ENCODE measurements at regions not wholly inside any gene's neighbourhood (a gene's known extent, or its start where the extent isn't known, plus 50 kb on each side); places are given as distances from the start of the nearest gene placed in this dataset.
"Not testable (repeated sequence)": the region's sequence is repeated elsewhere in the genome, so short reads cannot be mapped to it uniquely, and the experiment has no call there.

DNA sequence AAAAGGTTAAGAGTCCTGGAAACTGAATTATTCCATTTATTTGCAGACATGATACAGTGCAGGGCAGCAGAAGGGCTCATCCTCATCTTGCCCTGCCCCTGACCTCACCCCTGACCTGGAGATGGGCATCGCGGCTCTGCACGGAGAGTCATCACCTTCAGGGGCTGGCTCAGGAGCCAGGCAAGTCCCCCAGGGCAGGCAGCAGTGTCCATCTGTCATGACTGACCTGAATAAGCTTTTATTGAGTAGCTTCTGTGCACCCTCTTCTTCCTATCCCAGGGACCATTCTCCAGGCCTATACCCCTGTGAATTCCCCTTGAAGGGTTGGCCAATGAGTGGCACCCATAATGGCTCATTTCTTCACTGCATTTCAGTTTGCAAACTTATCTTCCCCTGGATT lies 484.2 kb downstream of the ZNF536 start:
- FAIRE-seq: no peak

DNA sequence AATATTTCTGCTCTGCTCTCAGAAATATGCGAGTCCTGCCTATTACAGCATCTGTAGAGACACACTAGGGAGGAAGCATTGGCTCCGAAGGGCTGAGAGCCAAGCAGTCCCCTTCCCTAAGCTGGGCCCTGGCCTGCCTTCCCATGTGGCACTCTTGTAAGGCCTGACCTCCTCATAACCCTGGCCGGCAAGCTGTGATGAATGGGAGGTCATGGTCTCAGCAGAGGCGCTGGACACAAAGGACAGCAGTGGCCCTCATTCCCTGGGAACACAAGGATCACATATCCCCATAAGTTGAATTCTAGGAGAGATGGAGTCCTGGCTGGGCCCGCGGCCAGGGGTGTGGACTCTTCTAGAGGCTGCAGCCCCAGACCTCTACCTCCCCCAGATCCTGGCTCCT lies 483.3 kb downstream of the ZNF536 start:
- FAIRE-seq: no peak

DNA sequence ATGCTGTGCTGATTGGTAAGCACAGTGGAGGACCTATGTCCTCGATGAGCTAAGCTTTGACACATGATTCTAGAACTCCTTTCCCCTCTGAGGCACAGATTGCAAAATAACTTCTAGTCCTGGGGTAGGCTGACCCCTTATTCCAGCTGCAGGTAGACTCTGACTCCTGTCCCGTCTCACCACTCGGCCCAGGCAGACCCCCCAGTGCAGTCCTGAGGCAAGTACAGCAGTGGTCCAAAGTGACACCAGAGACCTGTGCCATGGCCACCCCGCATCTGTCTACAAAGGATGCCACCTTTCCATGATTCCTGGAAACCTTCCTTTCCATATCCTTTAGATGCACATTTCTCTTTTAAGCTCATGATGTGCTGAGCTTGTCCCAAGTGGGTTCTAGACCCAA lies 482.5 kb downstream of the ZNF536 start:
- FAIRE-seq: no peak

DNA sequence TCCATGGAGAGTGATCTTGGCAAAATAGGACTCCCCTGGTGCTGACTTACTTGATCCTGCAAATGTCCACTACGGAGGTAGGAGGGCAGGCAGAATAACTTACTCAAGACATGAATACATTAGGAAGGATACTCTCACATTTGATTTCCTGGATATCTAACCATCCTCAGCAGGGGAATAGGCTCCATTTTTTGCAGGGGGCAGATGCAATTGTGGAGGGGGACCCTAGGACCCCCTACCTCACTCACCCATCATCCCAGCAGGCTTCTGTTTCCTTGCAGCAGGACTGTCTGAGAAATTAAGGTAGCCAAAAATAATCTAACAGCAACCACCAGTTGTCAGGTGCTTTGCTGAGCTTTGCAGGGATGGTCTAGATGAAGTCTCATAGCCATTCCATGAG lies 482.0 kb downstream of the ZNF536 start:
- FAIRE-seq: no peak

DNA sequence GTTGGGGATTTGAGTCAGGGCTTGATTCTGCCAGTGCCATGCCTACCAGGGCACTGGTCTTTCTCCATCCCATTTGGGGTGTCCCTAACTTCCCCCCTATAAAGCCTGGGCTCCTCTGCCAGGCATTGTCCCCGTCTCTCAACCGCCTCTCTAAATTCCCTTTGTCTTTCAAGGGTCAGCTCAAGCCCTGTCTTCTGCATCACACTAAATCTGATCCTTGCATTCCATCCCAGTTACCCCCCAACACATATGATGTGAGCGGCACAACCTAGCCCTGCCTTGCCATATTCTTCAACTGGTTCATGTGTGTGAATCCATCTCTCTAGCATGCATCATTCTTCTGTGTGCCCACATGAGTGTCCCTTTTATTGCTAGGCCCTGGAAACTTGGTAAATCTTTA lies 480.9 kb downstream of the ZNF536 start:
- FAIRE-seq: no peak

DNA sequence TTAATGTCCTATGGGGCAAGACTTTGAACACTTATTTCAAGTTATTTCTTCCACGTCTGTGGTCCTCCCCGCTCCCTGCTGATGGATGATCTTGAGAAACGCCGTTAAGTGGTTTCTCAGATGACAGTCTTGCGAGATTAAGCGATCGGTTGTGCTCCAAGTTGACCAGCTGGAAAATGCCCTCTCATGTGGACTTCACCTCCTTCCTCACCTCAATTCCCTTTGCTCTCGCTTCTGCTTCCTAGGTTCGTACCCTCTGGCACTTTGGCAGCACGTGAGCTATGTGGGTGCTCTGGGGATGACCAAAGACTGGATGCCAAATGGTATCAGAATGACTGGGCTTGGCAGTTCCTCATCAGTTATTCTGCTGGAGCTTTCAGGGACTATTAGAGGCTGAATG lies 480.0 kb downstream of the ZNF536 start:
- FAIRE-seq: no peak

DNA sequence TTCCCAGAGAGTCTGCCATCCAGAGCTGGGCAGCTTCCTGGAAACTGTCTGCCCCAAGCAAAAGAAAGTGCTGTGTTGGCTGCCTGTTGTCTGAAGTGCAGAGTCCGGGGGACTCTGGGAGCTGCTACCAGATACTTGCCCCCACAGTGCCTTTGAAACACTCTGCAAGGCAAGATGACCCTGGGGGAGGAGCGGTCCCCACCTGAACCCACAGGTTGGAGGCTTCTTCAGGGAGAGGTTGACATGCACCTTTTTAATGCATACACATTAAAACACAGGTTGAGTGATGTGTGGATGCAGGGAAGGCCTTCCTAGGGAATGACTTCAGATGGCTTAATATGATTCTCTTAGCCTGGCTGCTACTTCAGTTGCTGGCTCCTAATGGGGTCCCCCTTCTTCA lies 479.5 kb downstream of the ZNF536 start:
- FAIRE-seq: no peak

DNA sequence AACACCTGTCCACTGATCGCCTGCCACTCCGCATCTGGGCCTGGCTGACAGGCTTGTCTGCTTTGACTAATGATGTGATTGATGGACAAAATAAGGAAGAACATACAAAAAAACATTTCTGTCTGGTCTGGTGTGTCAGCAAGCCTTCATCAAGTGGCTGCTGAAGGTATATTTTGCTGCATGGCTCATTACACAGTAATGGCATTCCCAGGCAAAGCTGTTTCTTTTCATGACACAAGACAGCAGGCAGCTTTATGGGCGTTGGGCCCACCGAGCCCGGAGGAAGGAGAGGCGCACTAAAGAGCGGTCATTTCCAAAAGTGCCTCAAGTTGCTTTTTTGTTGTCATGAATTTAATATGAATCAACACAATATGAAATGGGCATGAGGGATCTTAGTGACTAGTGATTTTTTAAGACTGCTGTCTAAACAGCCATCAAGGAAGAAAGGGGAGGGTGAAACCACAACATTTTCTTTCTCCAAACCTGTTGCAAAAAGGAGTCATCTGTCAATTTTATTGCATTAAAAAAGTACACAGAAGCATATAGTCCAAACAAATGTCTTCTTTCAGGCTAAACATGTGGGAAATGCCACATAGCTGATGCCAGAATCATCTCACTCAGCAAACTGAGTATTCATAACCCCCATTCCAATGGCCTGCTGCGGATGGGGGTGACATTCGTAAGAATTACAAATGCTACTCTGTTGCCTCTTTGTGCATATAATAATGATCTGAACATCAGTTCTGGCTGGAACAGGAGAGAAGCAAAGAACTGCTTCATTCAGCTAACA lies 476.6 kb downstream of the ZNF536 start:
- FAIRE-seq: no peak

DNA sequence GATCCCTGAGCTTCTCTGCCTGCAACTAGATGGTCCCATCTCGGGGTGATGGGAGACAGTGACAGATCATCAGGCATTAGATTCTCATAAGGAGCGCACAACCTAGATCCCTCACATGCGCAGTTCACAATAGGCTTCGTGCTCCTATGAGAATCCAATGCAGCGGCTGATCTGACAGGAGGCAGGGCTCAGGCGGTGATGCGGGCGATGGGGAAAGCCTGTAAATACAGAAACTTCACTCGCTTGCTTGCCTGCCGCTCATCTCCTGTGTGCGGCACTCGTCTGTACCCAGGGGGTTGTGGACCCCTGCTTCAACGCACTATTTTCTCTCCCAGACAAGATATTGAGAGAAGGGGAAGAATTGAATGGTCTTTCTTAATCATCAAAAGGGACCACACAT lies 473.9 kb downstream of the ZNF536 start:
- FAIRE-seq: no peak

DNA sequence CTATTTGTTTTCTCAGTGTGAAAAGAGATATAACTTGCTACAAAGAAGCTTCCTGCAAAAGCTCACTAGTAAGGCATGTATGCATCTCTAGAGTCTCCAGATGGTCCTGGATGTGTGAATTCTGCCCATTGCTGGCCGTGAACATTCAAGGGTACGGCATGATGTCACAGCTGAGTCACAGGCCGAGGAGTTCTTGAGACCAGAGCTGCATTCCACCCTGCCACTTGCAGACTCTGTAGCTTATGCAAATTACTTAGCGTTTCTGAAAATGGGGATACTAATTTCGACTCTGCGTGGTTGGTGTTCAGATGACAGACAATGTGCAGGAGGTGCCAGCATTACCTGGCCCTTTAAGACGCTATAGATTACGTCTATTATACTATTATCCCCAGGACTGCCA lies 470.7 kb downstream of the ZNF536 start:
- FAIRE-seq: no peak

DNA sequence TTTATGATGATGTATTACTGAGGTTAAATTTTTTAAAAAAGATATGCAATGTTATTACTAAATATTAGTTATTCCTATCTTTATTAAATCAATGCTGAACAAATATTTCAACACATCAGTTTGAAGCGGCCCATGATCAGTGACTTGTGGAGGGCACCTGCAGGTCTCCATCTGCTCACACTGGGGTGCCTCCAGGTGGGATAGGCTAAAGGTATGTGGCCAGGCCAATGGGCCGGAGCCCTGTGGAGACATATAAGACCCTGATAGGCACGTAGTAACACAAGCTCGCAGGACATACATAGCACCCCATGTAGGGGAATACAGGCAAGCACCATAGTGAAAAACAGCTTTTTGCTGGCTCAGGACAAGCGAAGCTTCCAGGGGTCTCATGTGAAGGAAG lies 469.8 kb downstream of the ZNF536 start:
- no peak for FAIRE-seq

DNA sequence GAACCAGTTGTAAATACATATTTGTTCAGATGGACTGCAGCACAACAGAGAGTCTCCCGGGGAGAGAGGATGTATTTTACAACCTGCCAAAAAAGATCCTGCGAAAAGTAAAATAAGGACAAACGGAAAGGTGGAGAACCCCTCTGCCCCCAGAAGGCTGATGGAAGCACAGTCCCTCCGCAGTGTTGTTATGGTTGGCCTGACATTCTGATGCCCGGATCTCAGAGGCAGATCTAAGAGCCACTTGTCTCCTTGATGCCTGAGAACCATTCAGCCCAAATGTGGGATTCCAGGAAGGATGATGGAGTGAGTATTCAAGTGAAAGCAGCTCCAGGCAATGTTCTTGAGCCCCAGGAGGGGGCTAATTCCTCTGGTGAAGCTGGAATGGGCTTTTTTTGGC lies 458.7 kb downstream of the ZNF536 start:
- FAIRE-seq: no peak

DNA sequence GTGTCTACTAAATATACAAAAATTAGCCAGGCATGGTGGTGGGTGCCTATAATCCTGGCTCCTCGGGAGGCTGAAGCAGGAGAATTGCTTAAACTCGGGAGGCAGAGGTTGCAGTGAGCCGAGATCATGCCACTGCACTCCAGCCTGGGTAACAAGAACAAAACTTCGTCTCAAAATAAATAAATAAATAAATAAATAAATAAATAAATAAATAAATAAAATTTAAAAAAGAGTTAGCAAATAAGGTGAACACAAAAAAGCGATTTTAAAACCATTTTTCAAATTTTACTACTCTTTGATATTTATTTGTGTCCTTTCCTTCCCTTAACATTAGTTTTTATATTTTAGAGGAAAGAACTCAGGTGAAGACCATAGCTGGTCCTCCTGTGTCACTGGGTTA lies 453.3 kb downstream of the ZNF536 start:
- not testable (repeated sequence) for FAIRE-seq

DNA sequence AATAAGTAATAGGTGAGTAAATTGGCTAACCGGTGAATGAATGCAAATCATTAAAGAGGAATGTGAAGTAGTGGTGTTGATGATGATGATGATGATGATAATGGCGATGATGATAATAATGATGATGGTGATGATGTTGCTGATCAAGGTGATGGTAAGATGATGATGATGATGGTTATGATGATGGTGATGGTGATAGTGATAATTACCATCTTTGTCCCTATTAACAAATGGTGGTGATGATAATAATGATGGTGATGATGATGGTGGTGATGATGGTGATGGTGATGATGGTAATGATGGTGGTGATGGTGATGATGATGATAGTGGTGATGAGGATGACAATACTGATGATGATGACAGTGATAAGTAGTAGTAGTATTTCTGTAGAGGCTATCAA lies 452.6 kb downstream of the ZNF536 start:
- no peak for FAIRE-seq

DNA sequence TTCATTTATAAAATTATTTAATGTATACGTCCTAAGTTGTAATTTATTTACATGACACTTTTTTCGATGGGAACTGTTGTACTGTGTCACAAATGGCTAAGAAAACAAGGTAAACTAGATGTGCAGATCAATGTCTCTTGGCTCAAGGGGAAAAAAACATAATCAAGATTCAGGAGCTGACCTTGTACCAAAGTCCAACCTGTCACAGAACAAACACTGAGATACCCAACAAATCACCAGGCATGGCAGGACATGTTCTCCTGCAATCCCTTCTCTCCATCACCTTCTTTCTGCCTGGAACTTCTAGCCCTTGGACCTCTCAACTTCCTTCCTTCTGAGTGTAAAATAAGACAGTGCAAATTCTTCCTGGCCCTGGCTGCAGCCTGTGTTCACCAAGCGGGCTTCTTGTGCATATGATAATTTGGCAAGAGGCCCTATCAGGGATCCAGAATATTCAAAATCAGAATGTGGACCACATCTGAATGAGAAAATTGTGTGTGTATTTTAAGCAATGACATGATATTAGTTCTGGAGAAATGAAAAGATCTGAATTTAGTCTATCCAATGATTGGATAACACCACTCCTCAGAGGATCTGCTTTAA lies 445.9 kb downstream of the ZNF536 start:
- FAIRE-seq: no peak

DNA sequence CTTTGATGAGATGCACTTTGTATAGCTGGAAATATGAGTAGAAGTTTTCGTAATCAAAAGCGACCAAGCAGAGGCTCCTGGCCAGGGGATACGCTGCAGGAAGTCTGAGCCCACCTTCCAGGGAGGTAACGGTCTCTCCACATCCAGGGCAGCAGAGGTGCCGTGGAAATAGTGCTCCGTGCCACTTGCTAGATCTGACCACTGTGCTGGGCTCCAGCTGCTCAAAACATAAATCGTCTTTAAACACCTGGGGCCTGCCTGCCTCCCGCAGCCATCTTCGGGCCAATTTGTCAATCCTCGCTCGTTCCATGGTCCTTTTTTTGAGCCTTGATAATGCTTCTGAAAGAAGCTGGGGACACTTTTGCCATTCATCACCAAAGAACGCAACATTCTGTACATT lies 445.0 kb downstream of the ZNF536 start:
- FAIRE-seq: no peak

DNA sequence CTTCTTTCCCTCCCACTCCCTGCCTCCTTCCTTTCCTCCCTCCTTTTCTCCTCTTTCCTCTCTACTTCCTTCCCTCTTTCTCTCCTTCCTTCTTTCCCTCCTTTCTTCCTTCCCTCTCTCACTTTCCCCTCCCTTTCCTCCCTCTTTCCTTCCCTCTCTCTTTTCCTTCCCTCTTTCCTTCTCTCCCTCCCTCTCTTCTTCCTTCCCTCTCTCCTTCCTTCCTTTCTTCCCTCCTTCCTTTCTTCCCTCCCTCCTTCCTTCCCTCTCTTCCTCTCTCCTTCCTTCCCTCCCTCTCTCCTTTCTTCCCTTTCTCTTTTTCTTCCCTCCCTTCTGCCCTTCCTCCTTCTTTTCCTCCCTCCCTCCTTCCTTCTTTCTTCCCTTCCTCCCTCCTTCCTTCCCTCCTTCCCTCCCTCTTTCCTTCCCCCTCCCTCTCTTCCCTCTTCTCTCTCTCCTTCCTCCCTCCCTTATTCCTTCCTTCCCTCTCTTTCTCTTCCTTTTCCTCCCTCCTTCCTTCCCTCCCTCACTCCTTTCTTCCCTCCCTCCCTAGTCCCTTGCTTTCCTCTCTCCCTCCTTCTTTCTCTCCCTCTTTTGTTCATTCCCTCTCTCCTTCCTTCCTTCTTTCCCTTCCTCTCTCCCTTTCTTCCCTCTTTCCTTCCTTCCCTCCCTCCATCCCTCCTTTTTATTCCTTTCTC lies 443.9 kb downstream of the ZNF536 start:
- FAIRE-seq: no peak

DNA sequence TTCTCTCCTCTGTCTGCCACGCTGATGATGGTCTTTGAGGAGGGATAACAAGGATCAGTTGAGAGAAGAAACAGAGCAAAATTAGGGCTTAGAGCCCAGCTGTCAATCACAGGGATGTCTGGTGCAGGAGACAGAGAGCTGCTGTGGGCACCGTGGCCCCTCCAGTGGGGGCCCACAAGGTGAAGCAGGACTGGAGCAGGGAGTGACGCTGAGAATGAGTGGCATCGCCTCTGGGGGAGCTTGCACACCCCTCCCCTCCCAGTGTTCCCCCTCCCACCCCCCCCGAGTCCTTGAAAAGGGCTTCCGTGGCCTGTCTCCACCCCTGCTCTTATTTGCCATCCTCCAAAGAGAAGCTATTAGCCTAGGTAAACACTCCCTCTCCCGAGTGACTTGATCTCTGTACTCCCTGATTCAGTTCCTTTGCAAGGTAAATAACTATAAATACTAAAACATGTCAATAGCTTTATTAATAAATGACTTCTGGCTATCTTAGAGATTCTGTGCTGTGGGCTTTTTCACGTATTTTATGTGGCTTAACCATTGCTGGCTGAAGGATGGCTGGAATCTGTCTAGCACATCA lies 440.0 kb downstream of the ZNF536 start:
- no peak for FAIRE-seq

DNA sequence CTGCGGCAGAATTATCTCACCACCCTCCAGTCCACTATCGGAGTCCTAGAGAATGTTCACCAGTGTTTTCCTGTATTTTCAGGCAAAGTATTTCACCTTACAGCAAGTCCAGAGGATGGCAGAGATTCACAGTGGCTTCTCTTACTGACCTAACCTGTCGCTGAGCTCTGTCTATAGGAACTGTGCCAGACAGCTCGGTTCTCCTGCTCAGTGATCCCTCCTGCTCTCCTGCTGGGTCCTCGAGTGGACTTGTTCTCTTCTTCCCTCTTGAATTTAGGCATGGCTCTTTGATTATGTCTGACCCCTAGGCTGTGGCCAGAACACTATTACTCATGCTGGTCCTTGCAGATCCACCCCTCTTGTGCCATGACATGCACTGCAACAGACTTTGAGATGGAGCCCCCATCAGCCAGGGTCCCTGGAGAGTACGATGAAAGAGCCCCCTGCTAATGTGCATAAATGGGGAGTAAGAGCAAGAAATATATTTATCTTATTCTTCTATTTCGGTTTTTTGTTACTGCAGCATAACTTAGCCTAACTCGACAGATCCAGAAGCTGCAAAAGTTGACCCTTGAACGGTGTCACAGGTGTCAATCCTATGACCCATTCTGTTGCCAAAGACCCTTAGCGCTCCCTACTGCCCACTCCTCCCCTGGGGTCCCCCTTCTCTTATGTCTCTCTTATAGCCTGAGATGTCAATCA lies 439.4 kb downstream of the ZNF536 start:
- no peak for FAIRE-seq

DNA sequence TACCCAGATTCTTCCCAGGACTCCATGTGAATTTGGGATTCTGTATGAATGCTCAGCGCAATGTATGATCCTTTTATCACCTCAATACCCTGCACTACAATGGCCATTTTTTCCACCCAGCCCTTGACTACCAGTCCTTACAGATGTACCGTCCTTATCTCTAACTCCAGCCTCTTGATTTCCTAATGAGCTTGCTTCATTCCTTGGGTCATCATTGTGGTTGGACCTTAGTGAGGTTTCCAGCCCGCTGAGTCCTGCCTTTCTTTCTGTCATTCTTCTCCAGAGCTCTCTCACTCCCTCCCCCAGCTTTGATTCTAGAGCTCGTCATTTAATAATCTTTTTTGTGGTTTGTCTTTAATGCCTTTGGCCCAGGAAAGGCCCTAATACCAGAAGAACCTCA lies 438.5 kb downstream of the ZNF536 start:
- no peak for FAIRE-seq

DNA sequence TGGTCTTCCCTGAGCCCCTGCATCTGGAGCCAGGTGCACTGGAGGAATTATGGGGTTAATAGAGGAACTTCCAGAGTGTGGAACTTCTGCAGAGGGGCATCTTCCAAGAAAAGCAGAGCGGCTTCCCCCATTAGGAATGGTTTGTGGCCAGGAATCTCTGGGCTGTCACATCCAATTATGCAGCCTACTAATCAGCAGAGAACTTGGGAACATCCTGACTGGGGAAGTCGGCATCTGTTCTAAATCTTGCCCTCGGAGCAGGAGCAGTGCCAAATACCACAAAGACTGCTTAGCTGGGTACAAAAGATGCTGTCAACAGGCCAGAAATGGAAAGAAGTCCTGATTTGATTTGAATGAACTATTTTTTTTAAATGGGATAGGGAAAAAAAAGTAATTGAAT lies 435.1 kb downstream of the ZNF536 start:
- no peak for FAIRE-seq

DNA sequence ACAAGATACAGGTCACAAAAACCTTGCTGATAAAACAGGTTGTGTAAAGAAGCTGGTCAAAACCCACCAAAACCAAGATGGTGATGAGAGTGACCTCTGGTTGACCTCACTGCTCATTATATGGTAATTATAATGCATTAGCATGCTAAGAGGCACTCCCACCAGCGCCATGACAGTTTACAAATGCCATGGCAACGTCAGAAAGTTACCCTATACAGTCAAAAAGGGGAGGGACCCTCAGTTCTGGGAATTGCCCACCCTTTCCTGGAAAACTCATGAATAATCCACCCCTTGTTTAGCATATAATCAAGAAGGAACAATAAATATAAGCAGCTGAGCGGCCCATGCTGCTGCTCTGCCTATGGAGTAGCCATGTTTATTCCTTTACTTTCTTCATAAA lies 434.1 kb downstream of the ZNF536 start:
- FAIRE-seq: no peak

DNA sequence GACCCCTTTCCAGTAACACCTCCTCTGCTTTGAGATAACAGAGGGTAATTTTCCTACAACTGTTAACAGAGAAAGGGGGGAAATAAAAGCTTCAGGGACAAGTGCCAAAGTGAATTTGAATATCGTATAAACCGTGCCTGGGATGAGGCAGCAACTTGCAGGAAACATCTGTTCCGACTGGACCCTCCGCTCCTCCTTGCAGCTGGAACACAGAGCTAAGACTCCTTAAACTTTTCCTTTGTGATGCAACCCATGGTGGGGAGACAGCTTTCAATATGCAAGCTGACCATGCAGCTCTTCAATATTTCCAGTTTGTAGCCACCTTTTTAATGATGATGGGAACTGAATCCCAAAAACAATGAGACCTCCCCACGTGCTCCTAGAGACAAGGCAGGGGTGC lies 432.6 kb downstream of the ZNF536 start:
- FAIRE-seq: no peak

Measured in A204.1 (cell line).